SK-N-MC (cell line): ENCODE measurements at regions not wholly inside any gene's neighbourhood (a gene's known extent, or its start where the extent isn't known, plus 50 kb on each side); places are given as distances from the start of the nearest gene placed in this dataset.

ENCODE experiments used
- EZH2 ChIP-seq: fragments of 200-600 bp; sonication (generic); IDR thresholded peaks from one replicate; pipeline ENCODE4 v1.6.1; 2017; ENCODE audit warnings: antibody characterized with exemption
- POLR2AphosphoS5 ChIP-seq: IDR thresholded peaks from 2 replicates; pipeline ENCODE4 v1.6.1; 2012; ENCODE audit warnings: mild to moderate bottlenecking, low read depth, low read length, borderline replicate concordance

DNA sequence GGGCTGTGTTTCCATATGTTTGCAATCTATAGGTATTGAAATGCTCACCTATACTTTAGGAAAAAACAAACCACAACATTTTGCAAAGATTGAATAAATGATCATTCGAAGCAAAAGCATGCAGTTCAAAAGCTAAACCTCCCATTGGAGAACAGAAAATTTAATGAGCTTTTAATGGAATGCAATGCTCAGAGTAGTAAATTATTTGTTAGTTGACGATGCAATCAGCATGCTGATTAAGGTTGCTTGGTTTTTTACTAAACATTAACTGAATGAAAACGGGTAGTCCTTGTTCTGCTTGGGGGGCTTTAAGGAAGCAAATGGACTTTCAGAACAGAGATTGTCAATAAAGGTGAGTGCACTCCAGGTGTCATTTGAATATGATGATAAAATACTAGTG is 123.3 kb upstream of the TMEM161B start:
- no peak for TF ChIP-seq POLR2AphosphoS5
- TF ChIP-seq EZH2 = no peak
